T-helper 1 cell treated with Interleukin-12 subunit alpha and Interleukin-12 subunit beta and Interleukin-4 antibody, amounts not matched to agents 30 ng/mL and 1 ng/mL, for 36 hours (primary cell): ENCODE measurements at regions not wholly inside any gene's neighbourhood (a gene's known extent, or its start where the extent isn't known, plus 50 kb on each side); places are given as distances from the start of the nearest gene placed in this dataset.
"Not testable (repeated sequence)": the region's sequence is repeated elsewhere in the genome, so short reads cannot be mapped to it uniquely, and the experiment has no call there.

Source experiments
- intact Hi-C: fragments of 100-400 bp; cut with micrococcal nuclease; formaldehyde crosslinking; loops from one replicate; pipeline ENCODE4 v1.15.1; 2024

DNA sequence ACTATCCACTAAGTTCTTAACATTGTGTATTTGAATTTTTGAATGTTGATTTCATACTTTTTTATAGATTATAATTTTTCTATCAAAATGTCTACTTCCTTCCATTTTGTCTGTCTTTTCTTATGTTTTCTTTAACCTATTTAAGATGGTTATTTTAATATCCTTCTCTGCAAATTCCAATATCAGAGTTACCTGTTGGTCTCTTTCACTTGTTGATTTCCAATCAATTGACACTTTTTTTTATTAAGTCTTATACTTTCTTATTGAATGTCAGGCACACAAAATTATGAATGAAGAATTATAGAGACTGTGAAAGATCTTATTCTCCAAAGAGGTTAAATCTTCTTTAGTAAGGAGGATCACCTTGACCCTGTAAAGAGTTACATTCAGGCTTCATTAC, 448.3 kb upstream of the NRG3 start:
- intact Hi-C loops = no loop called here

DNA sequence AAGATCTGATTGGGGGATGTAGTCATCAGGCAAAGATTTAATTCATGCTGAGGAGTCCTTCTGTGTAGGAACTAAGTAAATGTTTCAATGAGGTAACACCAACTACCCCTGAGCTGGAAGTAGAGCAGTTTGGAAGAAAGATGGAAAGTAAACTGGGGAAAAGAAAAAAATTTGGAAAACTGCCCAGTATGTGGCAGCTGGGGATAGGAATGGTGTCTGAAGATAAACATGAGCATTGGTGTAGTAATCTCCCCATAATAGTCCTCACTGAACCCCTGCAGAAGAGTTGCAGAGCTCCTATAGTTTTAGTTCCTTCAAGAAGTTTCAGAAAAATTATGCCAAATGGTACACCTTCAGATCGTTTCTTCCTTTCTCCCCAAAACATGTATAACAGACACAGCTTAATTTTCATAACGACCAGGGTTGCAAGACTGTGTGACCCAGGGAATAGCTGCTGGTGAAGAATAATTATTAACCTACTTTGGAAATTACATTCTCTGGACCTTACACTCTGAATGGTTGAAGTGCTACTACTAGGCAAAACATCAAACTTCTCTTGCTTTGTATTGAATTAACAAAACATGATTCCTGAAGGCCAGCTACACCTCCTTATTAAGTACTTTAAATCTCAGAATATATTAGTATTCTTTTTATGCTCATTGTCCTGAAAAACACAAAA, 446.4 kb upstream of the NRG3 start:
- intact Hi-C loops = no loop called here

DNA sequence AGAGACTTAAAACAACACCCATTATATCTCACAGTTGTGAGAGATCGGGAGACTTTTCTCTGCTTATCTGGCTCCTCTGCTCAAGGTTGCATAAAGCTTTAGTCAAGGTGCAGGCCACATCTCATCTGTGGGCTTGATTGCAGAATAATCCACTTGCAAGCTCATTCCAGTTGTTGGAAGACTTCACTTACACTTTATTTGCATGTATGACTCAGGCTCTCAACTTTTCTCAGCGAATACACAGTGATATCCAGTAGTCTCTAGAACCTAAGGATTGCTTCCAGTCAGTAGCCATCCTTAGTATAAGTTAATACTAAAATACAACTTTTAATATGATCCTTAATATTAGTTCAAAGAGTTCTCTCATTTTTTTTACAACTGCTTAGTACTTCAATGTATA, 435.5 kb upstream of the NRG3 start:
- intact Hi-C loops = no loop called here

DNA sequence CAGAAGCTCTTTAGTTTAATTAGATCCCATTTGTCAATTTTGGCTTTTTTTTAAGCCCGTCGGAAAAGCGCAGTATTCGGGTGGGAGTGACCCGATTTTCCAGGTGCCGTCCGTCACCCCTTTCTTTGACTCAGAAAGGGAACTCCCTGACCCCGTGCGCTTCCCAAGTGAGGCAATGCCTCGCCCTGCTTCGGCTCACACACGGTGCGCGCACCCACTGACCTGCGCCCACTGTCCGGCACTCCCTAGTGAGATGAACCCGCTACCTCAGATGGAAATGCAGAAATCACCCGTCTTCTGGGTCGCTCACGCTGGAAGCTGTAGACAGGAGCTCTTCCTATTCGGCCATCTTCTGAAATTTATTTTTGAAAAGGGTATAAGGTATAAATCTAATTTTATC, 433.4 kb upstream of the NRG3 start:
- intact Hi-C loops = not testable (repeated sequence)

DNA sequence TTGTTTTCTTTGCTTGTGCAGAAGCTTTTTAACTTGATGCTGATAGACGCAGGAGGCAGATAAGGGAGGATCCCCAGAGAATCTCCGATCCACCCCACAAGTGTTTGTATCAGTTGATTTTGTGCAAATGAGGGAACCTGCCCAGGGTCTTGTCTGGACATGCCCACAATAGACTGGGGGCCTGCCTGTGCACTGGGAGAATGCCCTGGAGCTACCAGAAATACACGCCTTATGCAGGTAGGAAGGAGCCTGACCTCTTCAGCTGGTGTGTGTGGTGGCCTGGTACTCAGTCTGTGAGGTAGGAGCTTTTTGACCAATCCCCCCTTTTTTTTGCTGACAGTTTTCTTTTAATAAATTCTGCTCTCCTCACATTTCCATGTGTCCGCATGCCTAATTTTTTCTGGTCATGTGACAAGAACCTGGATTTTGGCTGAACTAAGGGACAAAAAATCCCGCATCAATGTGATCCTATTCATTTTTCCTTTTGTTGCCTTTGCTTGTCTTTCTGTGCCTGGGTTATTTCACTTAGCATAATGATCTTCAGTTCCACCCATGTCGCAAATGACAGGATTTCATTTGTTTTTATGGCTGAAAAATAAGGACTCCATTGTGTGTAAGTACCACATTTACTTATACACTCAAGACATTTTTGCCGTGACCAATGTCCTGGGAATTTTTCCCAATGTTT, 430.6 kb upstream of the NRG3 start:
- intact Hi-C loops = no loop called here

DNA sequence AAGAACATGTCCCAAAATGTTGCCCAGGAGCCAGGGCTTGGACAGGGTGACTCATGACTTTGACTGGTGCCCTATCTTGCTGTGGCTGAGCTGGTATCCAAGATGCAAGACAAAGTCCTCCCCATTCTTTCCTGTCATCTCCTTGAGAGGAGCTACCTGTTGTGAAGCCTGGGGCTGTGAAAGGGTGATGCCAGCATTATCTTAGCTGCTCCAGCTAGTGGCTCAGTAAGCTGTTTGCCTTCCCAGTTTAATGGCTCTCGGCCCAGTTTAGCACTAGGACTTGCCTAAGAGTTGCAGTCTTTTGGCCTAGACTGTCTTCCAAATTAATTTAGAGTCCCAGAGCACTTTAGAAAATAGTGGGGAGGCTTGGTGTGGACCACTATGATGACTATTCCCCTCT, 424.3 kb upstream of the NRG3 start:
- intact Hi-C loops = no loop called here

DNA sequence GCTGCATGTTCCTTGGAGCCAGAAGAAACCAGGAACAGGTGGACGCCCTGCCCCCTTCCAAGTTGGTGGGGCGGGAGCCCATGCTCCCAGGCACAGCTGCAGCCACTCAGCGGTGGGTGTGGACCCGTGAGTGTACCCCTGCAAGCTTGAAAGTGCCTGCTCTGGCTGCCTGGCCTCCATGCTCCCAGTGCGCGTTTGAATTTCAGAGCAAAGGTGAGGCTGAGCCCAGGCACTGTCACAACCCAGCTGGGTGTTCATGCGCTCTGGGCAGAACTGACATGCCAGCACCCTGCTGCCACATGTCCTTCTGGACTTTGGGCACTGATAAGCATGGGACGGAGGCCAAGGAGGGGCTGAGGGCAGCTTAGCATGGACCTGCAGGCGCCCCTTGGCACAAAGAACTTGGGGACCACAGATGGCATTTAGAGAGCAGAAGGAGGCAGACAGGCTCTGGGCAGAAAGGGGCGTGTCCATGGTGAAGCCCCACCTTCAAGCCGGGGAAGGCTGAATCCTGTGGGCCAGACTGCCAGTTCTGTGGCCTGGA, 402.0 kb upstream of the NRG3 start:
- intact Hi-C loops = no loop called here

DNA sequence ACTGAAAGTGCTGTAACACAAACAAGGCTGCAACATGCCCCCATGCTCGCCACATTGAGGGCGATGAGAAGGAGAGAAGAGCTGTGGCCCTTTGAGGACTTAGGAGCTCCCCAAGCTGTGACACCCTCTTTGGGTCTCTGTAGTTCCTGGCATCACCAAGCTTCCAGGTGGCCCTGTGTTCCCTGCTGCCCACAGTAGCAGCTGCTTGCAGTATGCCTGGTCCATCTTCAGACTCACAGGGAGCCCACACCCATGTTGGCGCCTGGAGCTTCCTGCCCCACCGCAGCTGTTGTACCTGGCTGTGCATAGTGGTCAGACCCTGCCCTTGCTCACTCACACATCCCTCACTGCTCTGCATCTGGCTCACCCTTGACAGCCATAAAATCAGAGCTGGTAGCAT, 401.2 kb upstream of the NRG3 start:
- intact Hi-C loops = no loop called here

DNA sequence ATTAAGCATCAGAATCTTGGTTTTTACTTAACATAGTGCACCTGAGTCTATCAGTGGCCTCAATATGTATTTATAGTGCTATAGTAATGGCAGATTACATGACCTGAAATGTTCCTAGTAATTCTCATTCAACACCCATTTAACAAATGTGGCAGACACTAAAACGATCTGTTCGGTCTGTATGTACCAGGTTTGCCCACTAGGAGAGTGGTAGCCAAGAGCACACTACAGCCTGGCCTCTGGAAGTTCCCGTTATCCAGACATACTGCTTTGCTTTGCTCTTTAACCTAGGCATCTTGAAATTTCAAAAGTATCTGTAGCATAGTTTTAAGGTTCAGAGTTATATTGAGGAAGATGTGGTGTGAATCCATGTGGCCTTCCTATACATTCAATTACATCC, 395.7 kb upstream of the NRG3 start:
- intact Hi-C loops = no loop called here

DNA sequence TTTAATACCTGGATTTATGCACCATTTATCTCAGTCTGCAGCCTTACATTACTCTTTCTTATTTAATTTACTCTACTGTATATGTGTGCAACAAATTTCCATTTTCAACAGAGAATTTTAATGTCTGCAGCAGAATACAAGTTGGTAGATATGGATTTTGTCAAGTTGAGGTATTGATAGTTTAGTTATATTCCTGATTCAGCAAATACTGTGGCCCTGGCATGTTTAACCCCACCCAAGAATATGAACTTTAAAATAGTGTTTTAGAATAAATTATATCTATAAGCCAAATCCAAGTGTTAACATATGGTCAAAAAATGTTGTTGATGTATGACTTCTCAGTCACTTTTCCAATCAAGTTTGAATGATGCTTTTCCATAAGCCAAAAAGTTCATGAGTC, 378.4 kb upstream of the NRG3 start:
- intact Hi-C loops = no loop called here

DNA sequence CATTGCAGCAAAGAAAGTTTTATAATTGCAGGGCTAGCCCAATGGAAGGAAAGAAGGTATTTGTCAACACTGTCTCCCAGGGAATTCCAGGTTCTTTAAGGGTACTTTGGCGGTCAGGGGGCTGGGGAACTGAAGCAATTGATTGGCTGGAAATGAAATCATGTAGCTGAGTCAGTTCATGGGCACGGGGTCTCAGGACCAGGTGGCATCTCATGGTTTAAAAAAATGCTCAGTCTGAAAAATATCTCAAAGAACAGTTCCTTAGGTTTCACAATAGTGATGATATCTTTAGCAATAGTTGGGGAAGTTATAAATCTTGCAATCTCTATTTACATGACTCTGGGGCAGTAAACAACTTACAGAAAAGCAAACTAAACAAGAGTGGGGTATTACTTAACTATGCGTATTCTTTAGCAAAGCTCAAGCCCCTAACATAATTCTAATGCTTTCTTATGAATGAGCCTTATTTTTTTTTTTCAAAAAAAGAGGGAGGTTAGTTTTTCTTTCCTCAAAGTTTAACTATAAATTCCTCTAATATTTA, 376.9 kb upstream of the NRG3 start:
- intact Hi-C loops = no loop called here

DNA sequence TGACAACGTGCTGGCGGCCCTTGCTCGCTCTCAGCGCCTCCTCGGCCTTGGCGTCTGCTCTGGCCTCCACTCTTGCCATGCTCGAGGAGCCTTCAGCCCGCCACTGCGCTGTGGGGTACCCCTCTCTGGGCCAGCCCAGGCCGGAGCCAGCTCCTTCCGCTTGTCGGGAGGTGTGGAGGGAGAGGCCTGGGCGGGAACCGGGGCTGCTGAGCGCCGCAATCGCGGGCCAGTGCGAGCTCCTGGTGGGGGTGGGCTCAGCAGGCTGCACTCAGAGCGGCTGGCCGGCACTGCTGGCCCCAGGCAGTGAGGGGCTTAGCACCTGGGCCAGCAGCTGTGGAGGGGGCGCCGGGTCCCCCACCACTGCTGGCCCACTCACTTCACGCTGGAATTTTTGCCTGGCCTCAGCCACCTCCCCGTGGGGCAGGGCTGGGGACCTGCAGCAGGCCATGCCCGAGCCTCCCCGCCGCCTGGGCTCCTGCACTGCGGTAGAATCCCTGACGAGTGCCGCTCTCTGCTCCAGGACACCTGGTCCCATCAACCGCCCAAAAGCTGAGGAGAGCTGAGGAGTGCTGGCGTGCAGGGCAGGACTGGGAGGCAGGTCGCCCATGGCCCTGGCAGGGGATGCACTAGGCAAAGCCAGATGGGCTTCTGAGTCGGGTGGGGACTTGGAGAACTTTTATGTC, 372.2 kb upstream of the NRG3 start:
- intact Hi-C loops = no loop called here

DNA sequence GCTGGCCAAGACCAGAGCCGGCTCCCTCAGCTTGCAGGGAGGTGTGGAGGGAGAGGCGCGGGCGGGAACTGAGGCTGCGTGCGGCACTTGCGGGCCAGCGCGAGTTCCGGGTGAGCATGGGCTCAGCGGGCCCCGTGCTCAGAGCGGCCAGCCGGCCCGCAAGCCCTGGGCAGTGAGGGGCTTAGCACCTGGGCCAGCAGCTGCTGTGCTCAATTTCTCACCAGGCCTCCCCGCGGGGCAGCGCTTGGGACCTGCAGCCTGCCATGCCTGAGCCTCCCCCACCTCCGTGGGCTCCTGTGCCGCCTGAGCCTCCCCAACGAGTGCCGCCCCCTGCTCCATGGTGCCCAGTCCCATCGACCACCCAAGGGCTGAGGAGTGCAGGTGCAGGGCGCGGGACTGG, 369.2 kb upstream of the NRG3 start:
- intact Hi-C loops = not testable (repeated sequence)

DNA sequence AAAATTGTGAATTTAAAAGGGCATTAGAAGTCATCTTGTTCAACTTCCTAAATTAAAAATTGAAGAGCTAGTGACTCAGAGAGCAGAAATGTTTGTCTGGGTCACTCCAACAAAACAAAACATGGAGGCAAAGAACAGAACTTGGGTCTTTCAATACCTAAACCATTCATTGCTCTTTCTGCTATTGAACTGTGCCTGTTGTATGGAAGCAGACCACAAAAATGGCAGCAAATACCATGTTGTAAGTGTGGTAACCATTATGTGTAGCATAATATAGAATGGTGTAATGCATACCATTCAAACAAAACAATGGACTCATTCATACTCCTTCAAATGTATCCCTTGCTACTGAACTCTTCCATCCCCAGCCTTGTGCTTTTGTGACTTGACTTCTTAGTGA, 360.2 kb upstream of the NRG3 start:
- intact Hi-C loops = no loop called here

DNA sequence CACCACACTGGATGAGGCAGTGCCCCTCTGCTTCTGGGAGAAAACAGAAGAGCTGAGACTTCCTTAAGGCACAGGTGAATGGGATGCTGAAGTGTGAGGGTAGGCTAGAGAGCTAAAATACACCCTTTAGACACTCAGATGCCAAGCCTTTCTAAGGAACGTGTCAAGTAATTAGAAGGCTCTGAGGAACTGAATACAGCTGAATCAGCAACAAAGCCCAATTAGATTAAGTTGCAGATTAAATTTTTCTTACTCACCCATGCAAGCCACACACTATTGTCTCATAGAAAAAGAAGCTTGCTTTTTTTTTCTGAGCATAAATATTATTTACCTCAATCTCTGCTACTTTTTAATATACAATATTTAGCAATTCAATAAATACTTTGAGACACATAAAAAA, 354.3 kb upstream of the NRG3 start:
- intact Hi-C loops = no loop called here

DNA sequence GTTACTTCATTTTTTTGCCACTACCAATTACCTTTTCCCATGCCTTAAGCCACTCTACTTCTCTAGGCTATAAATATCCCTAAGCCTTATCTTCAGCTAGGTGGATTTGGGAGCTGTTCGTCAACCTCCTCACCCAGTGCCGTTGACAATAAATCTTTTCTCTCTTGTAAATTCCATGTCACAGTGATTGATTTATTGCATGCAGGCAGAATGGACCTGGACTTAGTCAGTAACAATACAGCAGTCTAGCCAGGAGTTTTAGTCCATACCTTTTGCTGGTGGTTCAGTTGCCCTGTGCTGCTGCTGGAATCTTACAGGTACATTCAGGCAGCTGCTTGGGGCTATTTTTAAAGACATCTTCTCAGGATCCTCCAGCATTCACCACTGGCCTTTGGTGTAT, 350.5 kb upstream of the NRG3 start:
- intact Hi-C loops = no loop called here

DNA sequence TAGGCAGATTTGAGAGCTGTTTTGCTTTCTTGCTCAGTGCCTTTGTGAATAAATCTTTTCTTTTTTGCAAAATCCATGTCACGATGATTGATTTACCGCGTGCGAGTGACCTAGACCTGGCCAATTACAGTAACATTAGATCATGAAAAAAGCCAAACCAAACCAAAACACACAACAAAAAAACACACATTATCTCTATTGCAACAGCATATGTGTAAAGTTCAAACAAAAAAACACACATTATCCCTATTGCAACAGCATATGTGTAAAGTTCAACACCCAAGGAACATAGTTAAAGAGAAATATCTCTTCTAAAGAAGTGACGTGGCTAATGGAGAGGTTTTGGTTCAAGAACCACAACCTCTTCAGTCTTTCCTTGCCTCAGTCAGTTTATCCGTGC, 342.6 kb upstream of the NRG3 start:
- intact Hi-C loops = no loop called here

DNA sequence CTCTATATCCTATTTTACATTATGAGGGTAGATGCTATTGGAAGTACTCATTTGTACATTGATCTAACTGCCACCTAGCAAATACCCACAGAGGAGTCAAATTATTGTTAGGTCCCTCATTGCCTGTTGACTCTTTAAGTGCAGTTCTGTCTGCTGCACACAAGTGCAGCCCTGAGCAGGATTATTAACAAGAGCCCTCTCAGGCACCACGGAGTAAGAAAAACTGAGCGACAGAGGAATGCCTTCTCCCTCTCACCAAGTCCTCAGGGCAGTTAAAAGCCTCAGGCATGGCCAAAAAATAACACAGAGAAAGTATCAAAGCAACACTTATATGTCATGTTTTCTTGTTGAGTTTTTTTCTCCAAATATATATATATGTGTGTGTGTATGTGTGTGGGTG, 340.0 kb upstream of the NRG3 start:
- intact Hi-C loops = no loop called here

DNA sequence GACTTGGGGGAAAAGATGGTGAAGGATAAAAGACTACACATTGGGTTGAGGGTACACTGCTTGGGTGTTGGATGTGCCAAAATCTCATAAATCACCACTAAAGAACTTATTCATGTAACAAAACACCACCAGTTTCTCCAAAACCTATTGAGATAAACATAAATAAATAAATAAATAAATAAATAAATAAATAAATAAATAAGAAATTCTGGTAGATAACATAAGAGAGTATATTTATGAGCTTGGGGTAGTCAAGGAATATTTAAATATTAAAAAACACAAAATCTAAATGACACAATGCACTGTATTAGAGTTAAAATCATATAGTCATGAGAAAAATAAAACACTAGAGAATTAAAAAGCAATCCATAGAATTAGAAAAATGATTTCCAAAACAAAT, 333.5 kb upstream of the NRG3 start:
- intact Hi-C loops = no loop called here

DNA sequence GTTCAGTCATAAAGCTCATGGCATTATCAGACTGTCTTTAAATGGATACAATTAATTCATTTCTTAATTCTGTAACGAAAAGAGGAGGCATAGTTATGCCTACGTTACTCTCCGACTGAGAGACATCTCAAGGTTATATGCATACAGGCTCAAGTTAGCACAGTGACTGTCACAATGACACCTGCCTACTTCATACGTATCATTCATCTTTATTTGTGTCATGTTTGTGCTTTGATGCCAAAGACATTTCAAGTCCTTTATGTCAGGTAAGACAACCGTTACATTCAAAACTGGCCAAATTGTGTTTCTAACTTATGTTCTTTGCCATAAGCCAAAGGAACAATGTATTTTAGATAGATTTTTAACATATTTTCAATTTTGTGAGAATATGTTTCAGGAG, 328.8 kb upstream of the NRG3 start:
- intact Hi-C loops = no loop called here

DNA sequence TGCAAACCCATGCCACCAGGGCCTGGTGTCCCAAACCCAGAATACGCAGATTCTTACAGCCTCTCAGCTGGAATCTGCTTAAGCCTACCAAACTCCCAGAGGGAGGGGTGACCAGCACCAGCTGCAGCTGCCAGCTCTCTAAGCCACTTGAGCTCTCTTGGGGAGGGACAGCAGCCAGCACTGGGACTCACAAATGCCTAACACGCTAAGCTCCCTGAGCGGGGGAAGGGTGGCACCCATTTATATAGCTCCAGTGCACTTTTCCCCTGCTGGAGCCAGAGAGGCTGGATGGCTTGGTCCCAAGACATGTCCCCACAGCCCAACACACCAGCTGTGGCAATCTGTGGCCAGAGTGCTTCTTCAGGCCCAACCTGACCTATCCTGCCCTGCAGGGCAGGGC, 326.8 kb upstream of the NRG3 start:
- intact Hi-C loops = no loop called here

DNA sequence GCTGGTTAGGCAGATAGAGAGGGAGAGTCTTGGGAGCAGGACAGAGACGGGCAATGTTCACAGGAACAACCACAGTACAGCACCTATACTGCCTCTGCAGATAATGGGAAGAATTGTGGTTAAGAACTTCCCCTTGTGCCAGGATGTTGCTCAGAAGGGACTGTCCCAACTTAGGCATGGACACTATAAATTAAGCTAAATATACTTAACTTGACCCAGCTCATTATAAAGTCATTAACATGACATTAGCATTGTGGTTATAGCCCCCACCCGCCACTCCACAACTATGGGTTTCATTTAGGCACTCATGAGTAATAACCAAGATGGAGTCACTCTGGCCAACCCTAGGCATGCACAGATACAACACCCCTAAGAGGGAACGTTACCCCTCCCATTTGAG, 310.9 kb upstream of the NRG3 start:
- intact Hi-C loops = no loop called here
